ENCODE measurements at regions not wholly inside any gene's neighbourhood (a gene's known extent, or its start where the extent isn't known, plus 50 kb on each side); places are given as distances from the start of the nearest gene placed in this dataset.

- H3K4me3 ChIP-seq (ENCODE audit: low read length) = no peak overlapping the region
- no peak for DNase-seq (ENCODE audit: low read depth, low spot score)
Measured at GRCh38 chr4:31272331-31273061, 552.3 kb downstream of the PCDH7 start.

GRCh38 chr4:31275906-31276305, 555.7 kb downstream of the PCDH7 start:
- no peak for DNase-seq (ENCODE audit: low read depth, low spot score)
- H3K4me3 ChIP-seq (ENCODE audit: low read length) = no peak overlapping the region

GRCh38 chr4:31283679-31284078, 563.5 kb downstream of the PCDH7 start:
- DNase-seq (ENCODE audit: low read depth, low spot score) = no peak
- no peak overlapping the region for H3K4me3 ChIP-seq (ENCODE audit: low read length)

- no peak overlapping the region for H3K4me3 ChIP-seq (ENCODE audit: low read length)
- DNase-seq (ENCODE audit: low read depth, low spot score) = no peak
Measured at GRCh38 chr4:31290836-31291235, 570.7 kb downstream of the PCDH7 start.

GRCh38 chr4:31291238-31291637, 571.1 kb downstream of the PCDH7 start:
- H3K4me3 ChIP-seq (ENCODE audit: low read length) = no peak overlapping the region
- no peak for DNase-seq (ENCODE audit: low read depth, low spot score)

GRCh38 chr4:31294655-31295480, 574.7 kb downstream of the PCDH7 start:
- no peak for DNase-seq (ENCODE audit: low read depth, low spot score)
- H3K4me3 ChIP-seq (ENCODE audit: low read length) = no peak overlapping the region

- no peak for DNase-seq (ENCODE audit: low read depth, low spot score)
- no peak overlapping the region for H3K4me3 ChIP-seq (ENCODE audit: low read length)
Measured at GRCh38 chr4:31298737-31299136, 578.6 kb downstream of the PCDH7 start.

- no peak overlapping the region for H3K4me3 ChIP-seq (ENCODE audit: low read length)
- no peak for DNase-seq (ENCODE audit: low read depth, low spot score)
Measured at GRCh38 chr4:31307029-31307428, 586.9 kb downstream of the PCDH7 start.

GRCh38 chr4:31324814-31325213, 604.6 kb downstream of the PCDH7 start:
- DNase-seq (ENCODE audit: low read depth, low spot score) = no peak
- no peak overlapping the region for H3K4me3 ChIP-seq (ENCODE audit: low read length)

GRCh38 chr4:31325300-31325699, 605.1 kb downstream of the PCDH7 start:
- no peak for DNase-seq (ENCODE audit: low read depth, low spot score)
- no peak overlapping the region for H3K4me3 ChIP-seq (ENCODE audit: low read length)

GRCh38 chr4:31327031-31327430, 606.9 kb downstream of the PCDH7 start:
- DNase-seq (ENCODE audit: low read depth, low spot score) = no peak
- H3K4me3 ChIP-seq (ENCODE audit: low read length) = no peak overlapping the region

GRCh38 chr4:31328932-31329331, 608.8 kb downstream of the PCDH7 start:
- no peak for DNase-seq (ENCODE audit: low read depth, low spot score)
- no peak overlapping the region for H3K4me3 ChIP-seq (ENCODE audit: low read length)

- DNase-seq (ENCODE audit: low read depth, low spot score) = no peak
- H3K4me3 ChIP-seq (ENCODE audit: low read length) = no peak overlapping the region
Measured at GRCh38 chr4:31334086-31334910, 614.1 kb downstream of the PCDH7 start.

- no peak overlapping the region for H3K4me3 ChIP-seq (ENCODE audit: low read length)
- DNase-seq (ENCODE audit: low read depth, low spot score) = no peak
Measured at GRCh38 chr4:31338000-31338399, 617.8 kb downstream of the PCDH7 start.

- DNase-seq (ENCODE audit: low read depth, low spot score) = no peak
- H3K4me3 ChIP-seq (ENCODE audit: low read length) = no peak overlapping the region
Measured at GRCh38 chr4:31341601-31342359, 621.6 kb downstream of the PCDH7 start.

GRCh38 chr4:31343061-31343460, 622.9 kb downstream of the PCDH7 start:
- H3K4me3 ChIP-seq (ENCODE audit: low read length) = no peak overlapping the region
- DNase-seq (ENCODE audit: low read depth, low spot score) = no peak

GRCh38 chr4:31349907-31350306, 629.7 kb downstream of the PCDH7 start:
- no peak for DNase-seq (ENCODE audit: low read depth, low spot score)
- H3K4me3 ChIP-seq (ENCODE audit: low read length) = no peak overlapping the region

GRCh38 chr4:31351695-31352094, 631.5 kb downstream of the PCDH7 start:
- H3K4me3 ChIP-seq (ENCODE audit: low read length) = no peak overlapping the region
- DNase-seq (ENCODE audit: low read depth, low spot score) = no peak

- DNase-seq (ENCODE audit: low read depth, low spot score) = no peak
- no peak overlapping the region for H3K4me3 ChIP-seq (ENCODE audit: low read length)
Measured at GRCh38 chr4:31356839-31357238, 636.7 kb downstream of the PCDH7 start.
